ENCODE measurements at regions not wholly inside any gene's neighbourhood (a gene's known extent, or its start where the extent isn't known, plus 50 kb on each side); places are given as distances from the start of the nearest gene placed in this dataset.

DNA sequence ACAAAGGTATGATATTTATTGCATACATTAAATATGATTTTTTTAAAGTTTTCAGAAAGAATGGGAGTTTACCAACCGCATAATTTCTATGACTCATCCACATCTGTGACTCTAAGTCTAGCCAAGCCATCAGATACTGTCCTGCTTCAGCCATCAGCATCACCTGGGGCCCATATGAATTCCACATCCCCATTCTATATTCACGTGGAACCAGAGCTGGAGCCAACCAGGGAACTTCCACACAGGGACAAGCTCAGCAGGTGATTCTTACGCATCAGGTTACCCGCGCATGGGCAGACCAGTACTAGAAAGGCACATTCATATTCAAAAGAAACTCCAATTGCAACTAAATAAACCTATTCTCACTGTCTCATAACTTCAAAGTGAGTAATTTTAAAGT, 817.7 kb upstream of the IGFBP3 start:
- H3K27me3 ChIP-seq (ENCODE audit: insufficient read depth, low read depth) = no peaks in the 10 kb centered on the region
- no peak overlapping the region for H2AFZ ChIP-seq (ENCODE audit: low read depth)
- H3K4me1 ChIP-seq (ENCODE audit: low read depth, poor library complexity, severe bottlenecking) = no peaks in the 10 kb centered on the region
- no peak overlapping the region for H3K4me3 ChIP-seq (IDR thresholded peaks at IDR 0.05; ENCODE audit: insufficient read depth, low read depth, low read length)
- H3K36me3 ChIP-seq (ENCODE audit: insufficient read depth) = no peaks in the 10 kb centered on the region
- H3K4me2 ChIP-seq = no peak overlapping the region
- TF ChIP-seq CTCF (conservative IDR thresholded peaks at IDR 0.05; ENCODE audit: low read depth, low read length) = no peak
- no peaks in the 10 kb centered on the region for H3K79me2 ChIP-seq (ENCODE audit: insufficient read depth, low read depth)
- H4K20me1 ChIP-seq (ENCODE audit: insufficient read depth) = no peaks in the 10 kb centered on the region
- no peak overlapping the region for H3K9ac ChIP-seq
- no peak overlapping the region for H3K27ac ChIP-seq

DNA sequence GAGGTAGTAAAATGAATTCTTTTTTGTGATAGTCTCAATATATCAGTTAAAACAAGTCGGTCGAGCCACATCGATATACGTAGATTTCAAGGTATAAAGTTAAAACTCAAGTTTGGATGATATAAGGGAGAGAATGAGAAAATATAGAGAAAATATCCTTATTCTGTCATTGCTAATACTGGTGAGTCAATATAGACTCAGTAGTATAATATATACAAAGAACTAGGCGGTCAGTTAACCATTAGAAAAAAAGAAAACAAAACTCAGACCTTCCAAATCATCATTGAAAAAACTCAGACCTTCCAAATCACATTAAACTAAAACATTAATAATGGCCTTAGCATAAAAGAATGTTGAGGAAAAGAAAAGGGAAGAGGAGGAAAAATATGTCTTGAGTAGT, 817.1 kb upstream of the IGFBP3 start:
- Histone ChIP-seq H3K9ac (no peak overlapping the region), H3K4me3 (IDR thresholded peaks at IDR 0.05; ENCODE audit: insufficient read depth, low read depth, low read length) (no peak overlapping the region), H3K27me3 (ENCODE audit: insufficient read depth, low read depth) (no peaks in the 10 kb centered on the region), H3K79me2 (ENCODE audit: insufficient read depth, low read depth) (no peaks in the 10 kb centered on the region), H3K36me3 (ENCODE audit: insufficient read depth) (no peaks in the 10 kb centered on the region), H3K4me1 (ENCODE audit: low read depth, poor library complexity, severe bottlenecking) (no peaks in the 10 kb centered on the region), H3K4me2 (no peak overlapping the region), H3K27ac (no peak overlapping the region), H2AFZ (ENCODE audit: low read depth) (no peak overlapping the region), H4K20me1 (ENCODE audit: insufficient read depth) (no peaks in the 10 kb centered on the region)
- no peak for TF ChIP-seq CTCF (conservative IDR thresholded peaks at IDR 0.05; ENCODE audit: low read depth, low read length)

DNA sequence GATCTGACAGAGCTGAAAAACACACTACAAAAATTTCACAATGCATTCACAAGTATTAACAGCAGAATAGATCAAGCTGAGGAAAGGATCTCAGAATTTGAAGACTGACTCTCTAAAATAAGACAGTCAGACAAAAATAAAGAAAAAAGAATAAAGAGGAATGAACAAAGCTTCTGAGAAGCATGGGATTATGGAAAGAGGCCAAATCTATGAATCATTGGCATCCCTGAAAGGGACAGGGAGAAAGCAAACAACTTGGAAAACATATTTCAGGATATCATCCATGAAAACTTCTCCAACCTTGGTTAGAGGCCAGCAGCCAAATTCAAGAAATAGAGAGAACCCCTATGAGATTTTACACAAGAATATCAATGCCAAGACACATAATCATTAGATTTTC, 804.8 kb upstream of the IGFBP3 start:
- H3K9ac ChIP-seq = no peak overlapping the region
- H3K27ac ChIP-seq = no peak overlapping the region
- H4K20me1 ChIP-seq (ENCODE audit: insufficient read depth) = no peaks in the 10 kb centered on the region
- no peak overlapping the region for H3K4me3 ChIP-seq (IDR thresholded peaks at IDR 0.05; ENCODE audit: insufficient read depth, low read depth, low read length)
- no peaks in the 10 kb centered on the region for H3K4me1 ChIP-seq (ENCODE audit: low read depth, poor library complexity, severe bottlenecking)
- no peaks in the 10 kb centered on the region for H3K27me3 ChIP-seq (ENCODE audit: insufficient read depth, low read depth)
- TF ChIP-seq CTCF (conservative IDR thresholded peaks at IDR 0.05; ENCODE audit: low read depth, low read length) = no peak
- H2AFZ ChIP-seq (ENCODE audit: low read depth) = no peak overlapping the region
- no peaks in the 10 kb centered on the region for H3K79me2 ChIP-seq (ENCODE audit: insufficient read depth, low read depth)
- no peaks in the 10 kb centered on the region for H3K36me3 ChIP-seq (ENCODE audit: insufficient read depth)
- no peak overlapping the region for H3K4me2 ChIP-seq

- Histone ChIP-seq H3K27me3 (ENCODE audit: insufficient read depth, low read depth) (no peaks in the 10 kb centered on the region), H3K9ac (no peak overlapping the region), H3K4me2 (no peak overlapping the region), H3K27ac (no peak overlapping the region), H3K4me1 (ENCODE audit: low read depth, poor library complexity, severe bottlenecking) (no peaks in the 10 kb centered on the region), H3K36me3 (ENCODE audit: insufficient read depth) (no peaks in the 10 kb centered on the region), H2AFZ (ENCODE audit: low read depth) (no peak overlapping the region), H3K79me2 (ENCODE audit: insufficient read depth, low read depth) (no peaks in the 10 kb centered on the region), H4K20me1 (ENCODE audit: insufficient read depth) (no peaks in the 10 kb centered on the region), H3K4me3 (IDR thresholded peaks at IDR 0.05; ENCODE audit: insufficient read depth, low read depth, low read length) (no peak overlapping the region)
- TF ChIP-seq CTCF (conservative IDR thresholded peaks at IDR 0.05; ENCODE audit: low read depth, low read length) = no peak
Observed at GRCh38 chr7:46725136-46725535, 804.1 kb upstream of the IGFBP3 start.

DNA sequence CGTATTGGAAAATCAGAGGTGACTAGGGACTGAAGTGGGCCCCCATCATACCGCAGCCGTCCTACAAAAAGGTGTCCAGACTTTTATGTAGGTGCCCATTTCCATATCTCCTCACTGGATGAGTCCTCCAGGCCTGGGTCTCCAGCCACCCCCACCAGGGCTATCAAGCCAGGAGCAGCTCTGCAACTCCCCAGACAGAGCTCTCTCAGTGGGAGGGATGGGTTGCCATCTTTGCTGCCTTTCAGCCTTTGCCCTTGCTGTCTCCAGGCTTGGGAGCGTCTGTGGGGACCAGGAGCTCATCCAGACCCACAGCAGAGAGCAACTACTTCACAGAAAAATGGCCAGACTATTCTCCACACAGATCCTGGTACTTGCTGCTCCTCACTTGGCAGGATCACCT, 802.7 kb upstream of the IGFBP3 start:
- no peaks in the 10 kb centered on the region for H3K4me1 ChIP-seq (ENCODE audit: low read depth, poor library complexity, severe bottlenecking)
- no peak overlapping the region for H3K27ac ChIP-seq
- no peak overlapping the region for H3K4me2 ChIP-seq
- H3K79me2 ChIP-seq (ENCODE audit: insufficient read depth, low read depth) = no peaks in the 10 kb centered on the region
- no peaks in the 10 kb centered on the region for H4K20me1 ChIP-seq (ENCODE audit: insufficient read depth)
- TF ChIP-seq CTCF (conservative IDR thresholded peaks at IDR 0.05; ENCODE audit: low read depth, low read length) = no peak
- no peaks in the 10 kb centered on the region for H3K27me3 ChIP-seq (ENCODE audit: insufficient read depth, low read depth)
- H2AFZ ChIP-seq (ENCODE audit: low read depth) = no peak overlapping the region
- no peaks in the 10 kb centered on the region for H3K36me3 ChIP-seq (ENCODE audit: insufficient read depth)
- no peak overlapping the region for H3K4me3 ChIP-seq (IDR thresholded peaks at IDR 0.05; ENCODE audit: insufficient read depth, low read depth, low read length)
- no peak overlapping the region for H3K9ac ChIP-seq
